GM20431 (cell line): ENCODE measurements at regions not wholly inside any gene's neighbourhood (a gene's known extent, or its start where the extent isn't known, plus 50 kb on each side); places are given as distances from the start of the nearest gene placed in this dataset.
"Not testable (repeated sequence)": the region's sequence is repeated elsewhere in the genome, so short reads cannot be mapped to it uniquely, and the experiment has no call there.

Experiments used
- in situ Hi-C: fragments of 300-500 bp; cut with MseI, MboI; formaldehyde crosslinking; loops from one replicate; pipeline ENCODE4 v1.15.0; 2020; ENCODE audit warnings: low sequenced_read_pairs; ENCODE audit not compliant: unreplicated experiment

DNA sequence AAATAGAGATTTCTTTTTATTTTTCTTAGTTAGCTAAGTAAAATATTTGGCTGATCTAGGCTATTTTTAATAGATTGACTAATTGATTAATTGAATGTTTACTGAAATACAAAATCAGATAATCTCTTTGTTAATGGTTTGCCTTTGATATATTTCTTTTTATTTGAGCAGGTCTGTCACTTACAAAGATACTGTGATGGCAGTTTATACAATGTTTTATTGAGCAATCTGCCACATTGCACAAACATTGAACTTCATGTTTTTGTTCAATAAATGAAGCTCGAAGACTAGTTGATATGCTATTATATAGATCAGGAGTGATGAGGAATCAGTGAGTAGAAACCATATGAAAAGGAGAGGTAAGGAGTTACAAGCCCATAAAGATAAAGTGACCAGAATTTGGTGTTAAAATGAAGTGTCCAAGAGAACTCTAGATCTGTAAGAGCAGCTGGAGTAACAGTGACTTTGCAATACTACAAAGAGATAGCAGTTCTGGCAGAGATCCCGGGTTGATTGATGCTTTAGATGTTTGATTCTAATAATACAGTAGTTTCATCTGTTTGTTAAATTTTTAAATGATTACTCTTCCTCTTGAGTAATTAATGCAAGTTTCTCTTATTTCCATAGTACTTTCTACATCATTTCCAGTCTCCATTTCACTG lies 574.2 kb downstream of the CCDC85A start:
- in situ Hi-C loops, result loop anchor here (25.0 kb wide), 1 partner anchor 571 kb away; the partner anchor contains the start of gene CCDC85A

DNA sequence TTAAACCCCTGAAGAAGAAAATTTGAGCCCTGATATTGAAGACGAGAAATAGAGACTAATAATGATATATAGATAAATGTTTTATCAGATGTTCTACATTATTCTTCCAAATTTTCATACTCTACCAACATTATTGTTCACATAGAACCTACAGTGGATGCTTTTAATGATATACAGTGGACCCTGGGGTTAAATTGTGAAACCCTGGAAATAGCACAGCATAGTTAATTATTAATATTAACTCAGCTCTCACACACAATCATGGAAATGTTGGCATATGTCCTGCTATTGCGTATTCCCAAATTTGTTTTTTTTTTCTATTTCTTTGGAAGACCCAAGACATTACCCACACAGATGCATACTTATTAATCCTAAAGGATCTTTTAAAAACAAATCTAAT lies 579.9 kb downstream of the CCDC85A start:
- in situ Hi-C loops, result loop anchor here (25.0 kb wide), 1 partner anchor 576 kb away; the partner anchor contains the start of gene CCDC85A

DNA sequence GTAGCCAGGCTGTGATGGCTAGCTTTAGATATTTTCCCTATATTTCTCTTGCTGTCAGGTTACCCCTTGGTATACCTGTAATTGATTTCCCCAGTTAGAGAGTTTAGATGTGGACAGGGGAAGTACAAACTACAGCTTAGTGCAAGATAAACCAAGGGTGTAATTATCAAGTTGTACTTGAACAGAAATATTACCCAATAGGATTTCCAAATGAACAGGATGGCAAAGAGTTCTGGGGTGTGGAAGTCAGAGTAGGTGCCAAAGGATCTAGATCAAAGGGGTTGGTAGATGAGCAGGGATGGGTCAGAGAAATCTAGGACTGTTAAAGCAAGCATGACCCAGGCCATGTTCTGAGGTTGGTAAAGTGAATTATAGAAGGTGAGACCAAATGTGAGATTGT lies 585.2 kb downstream of the CCDC85A start:
- in situ Hi-C loops, result loop anchor here (25.0 kb wide), 1 partner anchor 582 kb away; the partner anchor contains the start of gene CCDC85A

DNA sequence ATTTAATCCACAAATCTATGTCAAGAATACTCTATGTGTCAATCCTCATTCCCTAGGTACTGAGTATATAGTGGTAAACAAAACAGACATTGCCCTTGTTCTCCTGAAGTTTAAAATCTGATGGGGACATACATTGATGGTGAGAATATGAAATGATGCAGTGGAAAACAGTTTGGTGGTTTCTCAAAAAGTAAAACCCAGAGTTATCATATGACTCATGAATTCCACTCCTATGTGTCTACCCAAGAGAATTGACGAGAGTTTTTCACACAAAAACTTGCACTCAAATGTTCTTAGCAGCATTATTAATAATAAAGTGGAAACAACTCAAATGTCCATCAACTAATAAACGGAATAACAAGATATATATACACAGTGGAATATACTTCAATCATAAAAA lies 586.7 kb downstream of the CCDC85A start:
- in situ Hi-C loops, result loop anchor here (25.0 kb wide), 1 partner anchor 583 kb away; the partner anchor contains the start of gene CCDC85A

DNA sequence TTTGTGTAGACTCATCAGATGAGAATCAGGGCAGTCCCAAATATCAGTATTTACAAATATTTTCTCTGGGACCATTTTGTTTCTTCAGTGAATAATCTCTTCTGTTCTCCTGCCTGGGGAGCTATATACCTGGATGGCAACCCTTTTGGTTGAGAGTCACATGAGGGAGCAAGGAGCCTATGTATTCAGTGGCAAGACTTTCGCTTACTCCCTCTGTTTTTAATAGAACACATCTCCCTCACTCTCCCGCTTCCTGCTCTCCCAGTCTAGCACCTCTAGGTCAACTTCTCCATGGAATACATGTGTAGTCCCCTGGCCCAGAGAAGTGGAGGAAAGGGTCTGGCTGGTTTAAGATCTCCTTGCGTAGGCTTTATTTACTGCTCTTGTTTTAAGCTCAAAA lies 600.3 kb downstream of the CCDC85A start:
- in situ Hi-C loops, result no loop called here

DNA sequence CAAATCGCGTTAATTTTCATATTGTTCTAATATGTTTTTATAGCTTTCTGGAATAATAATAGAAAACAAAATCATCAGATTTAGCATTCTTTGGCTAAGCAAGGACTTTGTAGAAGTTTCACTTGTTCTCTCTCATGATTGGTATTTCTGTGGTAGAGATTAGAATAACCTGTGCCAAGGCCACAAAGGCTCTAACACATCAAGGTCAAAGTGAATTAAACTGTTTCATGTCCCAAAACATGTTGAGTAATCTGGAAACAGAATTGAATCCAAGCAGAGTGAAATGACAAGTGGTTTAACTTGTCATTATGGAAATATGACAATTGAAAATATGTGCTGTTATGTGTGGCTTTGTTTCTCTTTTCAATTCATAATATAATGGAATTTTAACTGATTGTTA lies 617.4 kb downstream of the CCDC85A start:
- in situ Hi-C loops, result no loop called here

DNA sequence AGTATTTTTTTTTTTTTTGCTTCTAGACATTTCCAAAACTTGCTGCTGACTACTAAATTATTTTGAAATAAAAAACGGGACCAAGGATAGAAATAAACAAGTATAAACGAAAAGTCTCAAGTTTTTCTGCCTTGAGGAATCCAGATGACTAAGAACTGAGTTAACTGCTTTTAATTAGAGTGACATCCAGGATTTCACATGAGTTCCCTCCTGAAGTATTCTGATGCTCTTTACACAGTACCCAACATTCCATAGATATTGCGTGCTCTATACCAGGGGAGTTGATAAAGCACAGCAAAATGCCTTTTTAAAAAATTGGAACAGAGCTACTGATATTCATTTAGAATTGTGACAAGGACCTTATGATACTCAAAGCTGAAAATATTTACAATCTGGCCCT lies 618.0 kb downstream of the CCDC85A start:
- in situ Hi-C loops, result no loop called here

DNA sequence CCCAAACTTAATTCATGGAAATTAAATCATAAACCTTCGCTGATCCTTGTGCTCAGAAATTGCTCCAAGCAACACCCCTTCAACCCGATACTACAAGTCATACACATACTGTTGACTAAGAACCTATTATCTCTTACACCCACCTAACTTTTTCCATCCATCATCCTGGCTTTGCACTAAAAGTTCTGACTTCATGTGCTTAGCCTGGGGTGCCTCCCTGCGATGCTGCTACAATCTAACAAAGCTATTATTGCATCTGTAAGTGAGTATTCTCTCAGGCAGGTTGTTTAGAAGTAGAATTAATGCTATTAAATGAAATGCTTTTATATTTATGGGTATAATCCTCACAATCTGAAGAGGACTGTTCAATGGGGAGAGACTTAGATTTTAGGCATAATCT lies 619.8 kb downstream of the CCDC85A start:
- in situ Hi-C loops, result no loop called here

DNA sequence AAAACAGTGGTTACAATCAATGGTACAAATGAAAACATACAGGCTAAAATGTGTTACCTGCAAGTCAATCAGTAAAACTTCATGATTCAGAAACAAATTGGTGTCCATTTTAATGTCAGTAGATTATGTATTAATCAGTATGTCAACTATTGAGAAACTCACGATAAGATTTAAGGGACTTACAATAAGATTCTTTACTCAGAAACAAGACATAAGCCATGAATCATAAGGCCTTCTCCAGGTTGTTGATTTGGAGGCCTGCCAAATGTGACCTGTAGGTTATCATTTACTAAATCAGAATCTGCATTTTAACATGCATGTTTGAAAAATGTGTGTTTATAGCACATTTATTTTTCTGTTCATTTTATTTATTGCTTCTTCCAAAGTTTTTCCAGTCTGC lies 623.1 kb downstream of the CCDC85A start:
- in situ Hi-C loops, result no loop called here

DNA sequence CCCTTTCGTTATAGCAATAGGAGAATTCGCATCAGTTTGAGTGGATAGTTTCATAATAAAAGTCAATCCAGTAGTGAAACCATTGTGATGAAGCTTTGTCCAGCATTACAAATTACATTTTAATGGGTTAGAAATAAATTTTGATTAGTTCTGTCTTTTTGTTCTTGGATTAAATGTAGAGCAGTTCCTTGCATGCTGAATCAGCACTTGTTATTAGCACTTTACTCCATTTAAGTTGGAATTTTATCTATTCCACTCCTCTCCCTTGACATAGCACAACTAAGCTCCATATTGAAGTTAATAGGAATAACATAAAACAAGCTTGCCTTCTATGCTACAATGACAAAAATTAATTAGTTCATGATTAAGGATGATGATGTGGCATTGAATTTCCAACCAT lies 624.1 kb downstream of the CCDC85A start:
- in situ Hi-C loops, result no loop called here

DNA sequence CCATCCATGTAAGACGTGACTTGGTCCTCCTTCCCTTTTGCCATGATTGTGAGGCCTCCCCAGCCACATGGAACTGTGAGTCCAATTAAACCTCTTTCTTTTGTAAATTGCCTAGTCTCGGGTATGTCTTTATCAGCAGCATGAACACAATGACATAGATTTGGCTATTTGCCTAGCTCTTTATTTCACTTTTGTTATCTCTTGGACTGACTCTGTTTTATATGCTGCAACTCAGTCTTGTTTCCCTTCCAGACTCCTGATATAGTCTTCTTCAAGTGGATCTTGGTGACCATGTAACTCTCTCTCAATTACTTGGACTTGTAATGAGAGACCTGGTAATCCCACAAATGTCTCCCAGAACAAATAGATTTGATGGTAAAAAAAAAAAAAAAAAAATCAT lies 627.6 kb downstream of the CCDC85A start:
- in situ Hi-C loops, result no loop called here

DNA sequence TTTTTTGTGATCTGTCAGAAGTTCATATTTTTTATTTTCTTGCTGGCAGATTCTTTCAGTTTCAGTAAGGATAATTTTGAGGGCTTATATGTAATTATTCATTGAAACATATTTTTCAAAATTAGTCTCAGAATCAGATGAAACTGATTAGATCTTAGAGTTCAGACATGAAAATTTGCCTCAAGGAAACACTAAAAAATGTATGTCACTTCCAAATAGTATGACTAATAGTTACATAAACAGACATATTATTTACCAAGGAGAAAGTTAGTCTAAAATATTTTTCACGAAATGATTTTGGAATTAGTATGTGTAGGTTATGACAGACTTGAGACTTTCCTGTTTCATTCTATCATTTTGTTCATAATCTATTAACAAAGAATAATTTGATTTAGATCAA lies 628.6 kb downstream of the CCDC85A start:
- in situ Hi-C loops, result no loop called here

DNA sequence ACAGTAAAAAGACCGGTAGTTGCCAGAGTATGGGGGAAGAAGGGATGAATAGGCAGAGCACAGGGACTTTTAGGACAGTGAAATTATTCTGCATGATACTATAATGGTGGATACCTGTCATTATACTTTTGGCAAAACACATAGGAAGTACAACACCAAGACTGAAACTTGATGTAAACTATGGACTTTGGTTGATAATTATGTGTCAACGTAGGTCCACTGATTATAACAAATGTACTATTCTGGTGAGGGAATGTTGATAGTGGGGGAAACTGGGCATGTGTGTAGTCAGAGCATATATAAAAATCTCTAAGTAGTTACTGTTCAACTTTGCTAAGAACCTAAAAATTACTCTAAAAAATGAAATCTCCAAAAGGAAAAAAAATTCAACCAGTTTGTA lies 629.7 kb downstream of the CCDC85A start:
- in situ Hi-C loops, result no loop called here

DNA sequence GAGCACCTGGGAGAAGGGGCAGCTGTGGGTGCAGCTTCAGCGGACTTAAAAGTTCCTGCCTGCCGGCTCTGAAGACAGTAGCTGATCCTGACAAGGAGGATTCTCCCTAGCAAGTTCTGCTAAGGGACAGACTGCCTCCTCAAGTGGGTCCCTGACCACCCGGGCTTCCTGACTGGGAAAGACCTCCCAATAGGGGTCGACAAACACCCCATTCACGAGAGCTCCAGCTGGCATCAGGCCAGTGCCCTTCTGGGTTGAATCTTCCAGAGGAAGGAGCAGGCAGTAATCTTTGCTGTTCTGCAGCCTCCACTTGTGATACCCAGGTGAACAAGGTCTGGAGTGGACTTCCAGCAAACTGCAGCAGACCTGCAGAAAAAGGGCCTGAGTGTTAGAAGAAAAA lies 632.9 kb downstream of the CCDC85A start:
- in situ Hi-C loops, result no loop called here

DNA sequence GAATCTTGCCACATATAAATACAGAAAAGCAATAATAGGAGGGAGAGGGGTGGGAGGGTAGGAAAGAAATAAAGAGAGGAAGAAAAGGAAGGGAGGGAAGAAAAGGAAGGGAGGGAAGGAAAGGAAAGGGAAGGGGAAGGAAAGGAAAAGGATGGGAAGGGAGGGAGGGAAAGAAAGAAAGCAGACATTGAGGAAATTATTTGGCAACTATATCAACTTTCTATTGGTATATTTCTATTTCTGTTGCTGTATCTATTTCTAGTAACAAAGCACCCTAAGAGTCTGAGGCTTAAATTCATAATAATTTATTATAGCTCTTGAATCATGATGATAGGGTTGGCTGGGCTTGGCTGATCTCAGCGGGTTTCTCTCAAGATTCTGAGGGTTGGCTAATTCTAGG lies 648.0 kb downstream of the CCDC85A start:
- in situ Hi-C loops, result no loop called here

DNA sequence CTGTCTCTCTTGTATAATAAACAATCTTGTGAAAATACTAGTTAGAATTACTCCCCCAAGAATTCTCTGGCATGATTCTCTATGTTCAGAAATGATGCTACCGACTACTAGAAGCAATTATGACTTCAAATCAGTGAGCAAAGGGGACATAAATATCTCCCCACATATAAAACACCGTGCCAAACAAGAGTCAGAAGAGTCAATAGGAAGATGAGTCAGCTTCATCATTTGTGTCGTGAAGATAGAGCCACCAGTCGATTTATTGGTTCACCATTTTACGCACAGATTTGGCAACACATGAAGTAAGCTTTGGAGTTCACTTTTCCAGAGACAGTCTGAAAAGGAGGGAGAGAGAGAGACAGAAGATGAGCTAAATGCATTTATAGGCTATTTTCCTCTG lies 650.9 kb downstream of the CCDC85A start:
- in situ Hi-C loops, result no loop called here

DNA sequence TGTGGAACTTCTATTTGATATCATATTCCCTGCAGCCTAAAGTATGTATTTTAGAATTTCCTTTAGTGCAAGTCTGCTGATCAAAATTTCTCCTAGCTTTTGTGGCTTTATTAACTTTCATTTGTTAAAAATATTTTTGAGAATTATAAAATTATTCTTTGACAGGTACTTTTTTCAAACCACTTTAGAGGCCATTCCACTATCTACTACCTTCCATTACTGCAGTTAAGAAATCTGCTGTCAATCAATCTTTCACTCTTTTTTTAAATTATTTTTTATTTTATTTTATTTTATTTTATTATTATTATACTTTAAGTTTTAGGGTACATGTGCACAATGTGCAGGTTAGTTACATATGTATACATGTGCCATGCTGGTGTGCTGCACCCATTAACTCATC lies 656.2 kb downstream of the CCDC85A start:
- in situ Hi-C loops, result not testable (repeated sequence)

DNA sequence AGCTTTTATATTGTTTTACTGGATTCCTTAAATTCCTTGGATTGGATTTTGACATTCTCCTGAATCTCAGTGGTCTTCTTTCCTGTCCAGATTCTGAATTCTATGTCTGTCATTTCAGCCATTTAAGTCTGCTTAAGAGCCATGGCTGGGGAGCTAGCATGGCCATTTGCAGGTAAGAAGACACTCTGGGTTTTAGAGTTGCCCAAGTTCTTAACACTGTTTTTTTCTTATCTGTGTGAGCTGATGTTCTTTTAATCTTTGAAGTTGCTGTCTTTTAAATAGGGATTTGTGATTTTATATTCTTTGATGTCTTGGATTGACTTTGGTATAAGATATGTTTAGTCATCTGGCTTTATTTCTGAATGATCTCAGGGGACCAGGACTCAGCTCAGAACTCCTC lies 677.2 kb downstream of the CCDC85A start:
- in situ Hi-C loops, result no loop called here

DNA sequence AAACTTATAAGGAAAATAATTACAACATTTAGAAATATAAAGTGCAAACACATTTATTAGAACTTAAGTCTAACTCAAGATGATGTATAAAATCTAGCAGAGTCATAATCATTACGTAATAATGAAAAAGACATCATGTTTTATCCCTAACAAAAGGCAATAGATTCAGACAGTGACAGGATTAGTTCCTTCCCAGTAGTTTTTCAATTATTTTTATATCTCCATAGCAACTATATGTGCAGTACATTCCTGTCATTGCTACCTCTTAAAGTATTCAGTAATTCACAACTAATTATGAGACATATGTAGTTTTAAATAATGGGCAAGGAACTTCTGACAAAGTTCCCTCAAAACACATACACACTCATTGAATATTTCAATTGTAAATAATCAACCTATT lies 687.9 kb downstream of the CCDC85A start:
- in situ Hi-C loops, result no loop called here

DNA sequence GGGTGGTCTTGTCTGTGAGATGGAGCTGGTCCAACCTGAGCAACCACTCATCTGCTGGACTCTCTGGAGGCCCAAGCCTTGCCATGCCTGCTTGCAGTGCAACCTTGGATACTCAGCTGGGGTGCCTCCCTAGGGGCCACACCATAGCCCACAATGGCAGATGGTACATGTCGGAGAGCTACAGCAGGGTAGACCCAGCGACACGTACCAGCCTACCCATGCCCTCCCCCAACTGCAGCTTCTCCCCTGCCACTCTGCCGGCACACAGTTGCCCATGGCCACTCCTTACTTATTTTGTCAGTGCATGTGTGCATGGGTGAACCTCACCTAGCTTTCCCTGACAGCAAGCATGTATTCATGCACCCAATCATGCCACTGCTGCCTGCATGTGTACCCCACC lies 690.9 kb downstream of the CCDC85A start:
- in situ Hi-C loops, result no loop called here

DNA sequence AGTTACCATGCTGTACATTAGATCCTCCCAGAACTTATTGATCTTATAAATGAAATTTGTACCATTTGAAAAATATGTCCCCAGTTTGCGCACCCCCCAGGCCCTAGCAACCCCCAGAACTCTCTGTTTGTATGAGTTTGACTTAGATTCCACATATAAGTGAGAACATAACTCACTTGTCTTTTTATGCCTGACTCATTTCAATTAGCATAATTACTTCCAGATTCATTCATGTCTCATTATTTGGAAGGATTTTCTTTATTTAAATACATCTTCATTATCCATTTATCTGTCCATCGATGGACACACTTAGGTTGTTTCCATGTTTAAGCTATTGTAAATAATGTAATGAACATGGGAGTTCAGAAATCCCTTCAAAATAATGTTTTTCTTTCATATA lies 705.9 kb downstream of the CCDC85A start:
- in situ Hi-C loops, result no loop called here

DNA sequence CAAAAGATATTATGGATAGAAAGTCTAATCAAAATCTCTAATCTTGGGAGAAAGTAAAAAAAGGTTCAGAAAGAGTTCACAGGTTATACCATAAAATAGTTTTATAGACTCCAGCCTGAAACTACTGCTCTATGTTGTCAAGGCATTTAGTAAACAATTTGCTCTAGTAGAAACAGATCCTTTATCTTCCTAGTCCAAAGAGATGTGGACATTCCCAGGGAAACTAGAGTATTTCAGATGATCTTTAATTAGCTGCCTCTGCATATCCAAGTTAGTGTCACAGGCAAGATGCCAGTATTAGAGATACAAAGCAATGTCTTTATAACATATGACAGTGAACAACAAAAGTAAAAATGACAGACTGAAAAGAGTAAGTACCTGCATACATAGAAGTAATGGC lies 708.6 kb downstream of the CCDC85A start:
- in situ Hi-C loops, result no loop called here
